Renal pelvis (tissue), 1 donor: ENCODE measurements at regions not wholly inside any gene's neighbourhood (a gene's known extent, or its start where the extent isn't known, plus 50 kb on each side); places are given as distances from the start of the nearest gene placed in this dataset.
A peak's percentile ranks its signal among the peaks of the same experiment; 100 is the strongest.

Experiments
- DNase-seq: peaks from one replicate; pipeline ENCODE4 v3.0.0-alpha.2; 2013

DNA sequence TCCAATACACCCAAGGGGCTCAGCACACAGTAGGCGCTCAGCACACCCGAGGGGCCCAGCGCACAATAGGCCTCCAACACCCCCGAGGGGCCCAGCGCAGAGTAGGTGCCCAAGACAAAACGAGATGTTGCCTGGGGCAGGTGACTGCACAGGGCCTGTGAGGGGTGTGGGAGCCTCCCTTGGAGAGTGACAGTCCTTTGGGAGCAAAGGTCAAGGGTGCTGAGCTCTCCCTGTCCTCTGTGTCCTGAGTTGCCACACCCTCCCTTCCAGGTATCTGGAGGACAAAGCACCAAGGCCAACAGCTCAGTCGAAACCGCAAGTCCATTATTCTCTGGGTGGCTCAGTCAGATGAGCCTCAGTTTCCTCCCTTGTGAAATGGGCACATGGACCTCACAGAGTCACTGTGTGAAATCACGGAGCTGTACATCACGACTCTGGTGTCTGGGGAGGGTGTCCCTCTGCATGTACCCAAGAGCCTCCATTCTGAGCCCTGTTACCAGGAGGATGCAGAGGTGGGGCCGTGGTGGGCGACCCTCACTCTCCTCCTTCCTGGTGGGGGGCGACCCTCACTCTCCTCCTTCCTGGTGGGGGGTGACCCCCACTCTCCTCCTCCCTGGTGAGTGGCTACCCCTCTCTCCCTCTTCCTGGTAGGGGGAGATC, 81.3 kb downstream of the FOXL3 start:
- DNase-seq, result no peak

DNA sequence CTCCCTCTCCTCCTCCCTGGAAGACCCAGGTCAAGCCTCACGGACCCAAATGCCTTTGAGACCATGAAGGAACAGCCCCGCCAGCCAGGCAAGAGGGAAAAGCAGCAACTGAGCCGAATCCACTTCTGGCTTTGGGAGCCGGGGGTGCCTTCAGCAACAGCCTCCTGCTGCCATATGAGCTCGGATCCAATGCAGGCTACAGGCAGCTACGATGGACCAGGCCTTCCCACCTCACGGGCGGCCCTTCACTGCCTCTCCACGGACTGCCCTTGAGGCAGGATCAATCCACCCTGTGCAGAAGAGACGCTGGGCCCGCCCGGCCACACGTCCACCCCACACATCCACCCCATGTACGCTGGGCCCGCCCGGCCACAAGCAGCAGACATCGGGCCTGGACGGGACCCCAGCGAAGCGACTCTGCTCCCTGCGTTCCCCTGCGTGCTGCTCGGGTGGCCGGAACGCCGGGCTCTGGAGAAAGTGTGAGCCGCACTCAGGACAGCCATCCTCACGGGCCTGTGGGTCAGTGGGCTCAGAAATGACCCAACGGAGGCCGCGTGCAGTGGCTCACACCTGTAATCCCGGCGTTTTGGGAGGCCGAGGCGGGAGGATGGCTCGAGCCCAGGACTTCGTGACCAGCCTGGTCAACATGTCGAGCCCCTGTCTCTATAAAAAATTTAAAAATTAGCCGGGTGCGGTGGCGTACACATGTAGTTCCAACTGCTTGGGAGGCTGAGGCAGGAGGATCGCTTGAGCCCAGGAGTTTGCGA, 82.0 kb downstream of the FOXL3 start:
- DNase-seq, result no peak

DNA sequence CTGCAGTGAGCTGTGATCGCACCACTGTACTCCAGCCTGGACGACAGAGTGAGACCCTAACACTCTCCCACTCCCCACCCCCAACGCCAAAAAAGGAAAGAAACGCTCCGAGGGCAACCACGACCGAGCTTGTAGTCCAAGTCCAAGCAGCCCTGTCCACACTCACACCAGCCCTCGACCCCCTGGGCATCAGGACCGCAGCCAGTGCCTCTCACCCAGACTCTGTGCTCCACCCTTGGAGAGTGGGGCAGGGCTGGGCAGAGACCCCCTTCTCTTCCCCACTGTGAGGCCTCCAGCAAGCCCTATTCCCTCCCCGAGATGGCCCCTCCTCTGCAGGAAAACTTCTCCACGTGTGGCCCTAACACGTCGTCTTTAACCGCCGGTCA, 82.6 kb downstream of the FOXL3 start:
- no peak for DNase-seq

DNA sequence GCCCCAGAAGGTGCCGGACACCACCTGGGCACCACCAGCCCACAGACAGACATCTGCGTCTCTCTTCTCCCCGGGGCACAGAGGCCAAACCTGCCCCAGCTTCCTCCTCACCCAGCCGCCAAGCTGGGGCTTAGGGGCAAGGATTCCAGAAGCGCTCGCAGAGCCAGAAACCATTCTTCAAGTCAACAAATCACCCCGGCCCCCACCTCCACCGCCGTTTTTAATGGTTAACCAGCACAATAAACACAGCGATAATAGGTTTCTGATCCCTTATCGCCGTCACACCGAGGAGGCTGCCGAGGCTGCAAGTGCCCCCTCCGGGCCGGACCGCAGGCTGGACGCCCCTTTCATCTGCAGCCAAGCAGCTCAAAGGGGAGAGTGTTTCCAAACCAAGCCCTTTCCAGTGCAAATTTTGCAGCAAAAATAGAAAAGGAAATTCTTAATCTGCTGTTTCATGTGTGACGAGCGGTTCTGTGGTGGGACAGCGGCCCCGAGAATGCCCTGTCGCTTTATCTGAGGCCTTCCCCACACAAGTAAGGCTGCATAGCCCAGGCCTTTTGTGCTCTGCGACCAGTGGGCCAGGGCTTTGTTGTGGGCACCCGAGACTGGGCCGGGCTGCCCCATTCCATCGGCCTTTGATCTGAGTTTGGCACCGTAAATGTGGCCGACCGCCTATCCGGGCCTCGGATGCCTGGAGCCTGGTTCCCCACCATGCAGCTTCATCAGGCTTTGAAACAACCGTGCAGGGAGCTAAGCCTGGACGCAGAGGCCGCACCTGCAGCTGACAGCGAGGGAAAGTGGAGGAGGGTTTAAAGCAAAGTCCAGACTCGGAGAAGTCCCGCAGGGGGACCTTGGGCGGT, 83.2 kb downstream of the FOXL3 start:
- DNase-seq, result peak; percentile 74

DNA sequence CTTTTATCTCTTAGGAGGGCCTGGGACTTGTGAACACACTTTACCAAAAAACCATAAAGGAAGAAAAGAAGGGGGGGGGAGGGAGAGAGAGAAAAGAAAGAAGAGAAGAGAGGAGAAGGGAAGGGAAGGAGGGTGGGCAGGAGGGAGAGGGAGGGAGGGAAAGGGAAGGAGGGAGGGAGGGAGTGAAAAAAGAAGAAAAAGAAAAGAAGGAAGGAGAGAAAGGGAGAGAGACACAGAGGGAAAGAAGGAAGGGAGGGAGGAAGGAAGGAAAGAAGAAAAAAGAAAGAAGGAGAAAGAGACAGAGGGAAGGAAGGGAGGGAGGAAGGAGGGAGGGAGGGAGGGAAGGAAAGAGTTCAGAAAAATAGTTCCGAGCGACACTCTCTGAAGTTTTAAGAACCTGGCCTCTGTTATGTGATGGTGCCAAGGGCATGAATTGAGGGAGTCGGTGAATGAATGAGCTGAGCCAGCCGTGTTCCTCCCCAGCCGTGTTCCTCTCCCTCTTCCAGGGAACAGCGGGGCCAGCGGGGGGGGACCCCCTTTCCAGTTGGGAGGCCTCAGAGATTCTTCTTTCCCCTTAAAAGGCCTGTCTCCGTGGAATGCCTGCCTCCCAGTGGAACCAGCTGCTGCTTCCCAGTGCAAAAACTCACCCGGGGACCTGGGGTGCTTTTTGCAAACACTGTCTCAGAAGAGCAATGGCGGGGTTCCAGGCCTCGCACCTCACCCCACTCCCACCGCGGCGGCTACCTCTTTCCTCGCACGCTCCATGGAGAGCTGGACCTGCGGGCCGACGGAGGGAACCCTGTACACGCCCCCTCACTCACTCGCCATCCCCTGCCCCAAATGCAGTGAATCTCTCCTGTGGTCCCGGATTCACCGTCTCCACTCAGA, 84.1 kb downstream of the FOXL3 start:
- no peak for DNase-seq

DNA sequence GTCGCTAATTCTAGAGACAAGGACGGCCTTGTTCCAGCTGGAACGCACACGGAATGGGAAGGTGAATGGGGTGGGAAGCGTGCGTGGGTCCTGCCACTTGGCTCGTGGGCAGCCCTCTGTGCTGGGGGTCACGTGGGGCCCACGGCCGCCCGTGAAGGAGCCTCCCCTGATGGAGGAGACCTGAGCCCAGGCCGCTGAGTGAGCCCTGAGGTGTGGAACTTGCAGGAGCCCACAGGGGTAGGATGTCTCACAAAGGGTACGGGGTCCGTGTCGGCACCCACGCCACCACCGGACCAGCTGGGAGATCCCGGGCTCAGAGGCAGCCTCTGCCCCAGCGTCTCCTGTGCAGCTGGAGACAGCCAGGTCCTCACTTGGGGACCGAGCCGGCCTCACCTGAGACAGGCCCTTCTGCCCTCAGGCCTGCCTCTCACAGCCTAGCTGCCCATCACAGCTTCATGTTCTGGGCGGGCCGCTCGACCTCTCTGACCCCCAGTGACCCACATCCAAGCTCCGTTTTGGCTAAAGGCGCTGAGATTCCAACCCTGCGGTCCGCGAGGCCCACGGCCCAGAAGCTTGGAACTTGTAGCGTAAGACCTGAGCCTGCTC, 84.8 kb downstream of the FOXL3 start:
- DNase-seq, result no peak

DNA sequence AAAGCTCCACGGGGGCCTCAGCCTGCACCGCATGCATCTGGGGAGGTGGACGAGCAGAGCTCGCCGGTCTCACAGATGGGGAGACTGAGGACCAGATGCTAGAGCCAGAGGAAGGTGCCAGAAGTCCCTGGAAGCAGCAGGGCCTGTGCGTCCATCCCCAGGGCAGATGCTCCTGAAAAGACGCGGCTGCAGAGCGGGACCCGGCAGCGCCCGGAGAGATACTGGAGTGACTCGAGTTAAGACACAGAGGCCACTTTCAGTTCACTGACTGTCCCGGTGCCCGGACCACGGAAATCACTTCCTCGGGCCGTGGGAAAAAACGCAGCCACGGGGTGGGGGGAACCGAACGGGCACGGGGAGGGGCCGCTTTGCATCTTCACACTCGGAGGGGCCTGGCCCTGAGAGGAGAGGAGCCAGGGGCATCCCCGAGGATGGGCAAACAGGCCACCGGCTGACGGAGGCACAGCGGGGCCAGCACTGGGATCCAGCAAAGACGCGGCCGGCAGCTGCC, 85.4 kb downstream of the FOXL3 start:
- no peak for DNase-seq

DNA sequence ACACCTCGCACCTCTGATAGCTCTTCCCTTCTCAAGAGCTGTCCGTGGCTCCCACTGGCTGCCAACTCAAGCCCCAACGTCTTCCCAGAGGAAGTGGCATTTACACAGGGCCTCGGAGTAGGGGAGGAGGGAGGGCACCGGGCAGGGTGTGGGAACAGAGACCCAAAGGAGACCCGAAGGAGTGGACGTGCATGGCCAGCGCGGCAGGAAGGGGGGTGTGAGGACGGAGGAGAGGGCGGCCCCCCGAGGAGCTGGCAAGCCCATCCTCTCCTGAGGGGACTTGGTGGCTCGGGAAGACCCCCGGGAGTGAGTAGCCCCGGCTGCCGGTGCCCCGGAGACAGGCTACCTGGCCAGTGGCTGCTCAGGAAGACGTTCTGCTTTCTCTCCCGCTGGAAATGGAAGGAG, 85.9 kb downstream of the FOXL3 start:
- DNase-seq, result no peak

DNA sequence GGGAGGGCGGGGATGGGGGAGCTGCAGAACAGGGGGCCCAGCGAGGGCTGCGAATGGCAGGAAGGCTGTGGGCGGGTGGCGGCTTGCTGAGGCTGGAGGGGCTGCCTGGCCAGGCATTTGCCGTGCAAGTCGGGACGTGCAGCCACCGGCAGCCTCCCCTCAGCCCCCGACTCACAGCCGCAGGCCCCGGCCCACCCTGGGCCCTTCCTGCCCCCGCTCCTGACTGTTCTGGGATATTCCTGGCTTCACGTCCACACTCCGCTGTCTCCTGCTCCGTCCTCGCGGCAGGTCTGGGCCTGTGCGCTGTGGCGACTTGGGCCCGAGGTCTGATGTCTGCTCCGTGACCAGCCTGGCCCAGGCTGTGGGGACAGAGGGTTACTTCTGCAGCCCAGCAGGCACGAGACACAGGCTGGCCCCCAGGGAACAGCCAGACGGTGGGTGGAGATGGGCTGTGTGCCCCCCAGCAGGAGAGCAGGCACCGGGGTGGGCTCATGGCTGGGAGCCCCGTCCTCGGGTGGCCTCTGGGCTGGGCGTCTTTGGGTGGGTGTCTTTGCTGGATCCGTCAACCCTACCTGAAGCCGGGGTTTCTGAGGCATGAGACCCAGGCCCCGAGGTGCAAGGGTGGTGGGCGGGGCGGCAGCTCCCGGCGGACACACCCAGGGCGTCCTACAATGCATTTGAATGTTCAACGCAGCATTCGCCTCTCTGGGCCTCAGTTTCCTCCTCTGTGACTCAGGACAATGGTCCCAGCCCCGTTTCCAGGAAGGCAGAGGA, 86.5 kb downstream of the FOXL3 start:
- DNase-seq, result no peak

DNA sequence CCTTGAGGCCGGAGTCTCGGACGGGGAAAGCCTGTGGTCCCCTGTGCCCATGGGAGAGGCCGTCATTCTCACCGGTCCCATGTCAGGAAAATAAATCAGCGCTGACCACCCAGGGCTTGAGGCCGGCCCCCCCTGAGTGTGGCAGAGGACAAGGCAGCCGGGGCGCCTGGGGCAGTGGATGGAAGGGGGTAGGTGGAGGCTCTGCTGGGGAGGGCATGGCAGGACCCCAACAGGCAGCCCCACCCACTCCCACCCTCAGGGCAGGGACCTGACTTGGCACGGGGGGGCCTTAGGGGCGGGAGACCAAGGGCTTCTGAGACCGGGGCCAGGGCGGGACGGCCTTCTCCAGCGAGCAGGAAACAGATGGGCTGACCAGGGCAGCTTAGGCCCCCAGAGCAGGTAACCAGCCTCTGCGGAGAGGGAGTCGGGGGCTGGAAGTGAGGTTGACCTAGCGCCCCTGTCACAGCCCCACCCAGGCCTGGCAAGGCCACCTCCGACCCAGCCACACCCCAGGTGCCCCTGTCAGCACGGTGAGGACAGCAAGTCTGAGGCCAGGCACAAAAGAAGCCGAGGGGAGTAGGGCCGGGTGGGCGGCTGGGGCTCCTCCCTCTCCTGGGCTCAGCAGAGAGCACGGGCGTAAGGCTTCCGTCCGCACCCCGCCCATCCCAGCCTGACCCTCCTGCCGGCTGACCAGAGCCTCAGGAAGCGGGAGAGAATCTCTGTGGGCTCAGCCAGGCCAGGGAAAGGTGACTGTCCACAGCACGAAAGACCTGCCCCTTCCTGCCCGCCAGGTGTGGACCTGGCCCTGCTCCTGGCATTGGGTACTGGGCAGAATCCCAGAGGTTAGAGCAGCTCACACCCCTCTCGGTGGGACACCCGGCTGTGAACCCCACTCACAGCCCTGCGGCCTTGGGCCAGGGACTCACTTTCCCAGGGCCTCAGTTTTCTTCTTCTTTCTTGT, 87.4 kb downstream of the FOXL3 start:
- no peak for DNase-seq

DNA sequence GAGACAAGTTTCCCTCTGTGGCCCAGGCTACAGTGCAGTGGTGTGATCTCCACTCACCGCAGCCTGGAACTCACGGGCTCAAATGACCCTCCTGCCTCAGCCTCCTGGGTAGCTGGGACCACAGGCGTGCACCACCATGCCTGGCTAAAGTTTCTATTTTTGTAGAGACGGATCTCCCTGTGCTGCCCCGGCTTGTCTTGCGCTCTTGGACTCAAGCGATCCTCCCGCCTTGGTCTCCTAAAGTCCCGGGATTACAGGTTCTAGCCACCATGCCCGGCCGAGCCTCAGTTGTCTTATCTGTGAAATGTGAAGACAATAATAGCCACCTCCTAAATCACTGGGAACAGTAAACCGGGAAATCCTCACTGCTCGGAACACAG, 88.1 kb downstream of the FOXL3 start:
- DNase-seq, result no peak

DNA sequence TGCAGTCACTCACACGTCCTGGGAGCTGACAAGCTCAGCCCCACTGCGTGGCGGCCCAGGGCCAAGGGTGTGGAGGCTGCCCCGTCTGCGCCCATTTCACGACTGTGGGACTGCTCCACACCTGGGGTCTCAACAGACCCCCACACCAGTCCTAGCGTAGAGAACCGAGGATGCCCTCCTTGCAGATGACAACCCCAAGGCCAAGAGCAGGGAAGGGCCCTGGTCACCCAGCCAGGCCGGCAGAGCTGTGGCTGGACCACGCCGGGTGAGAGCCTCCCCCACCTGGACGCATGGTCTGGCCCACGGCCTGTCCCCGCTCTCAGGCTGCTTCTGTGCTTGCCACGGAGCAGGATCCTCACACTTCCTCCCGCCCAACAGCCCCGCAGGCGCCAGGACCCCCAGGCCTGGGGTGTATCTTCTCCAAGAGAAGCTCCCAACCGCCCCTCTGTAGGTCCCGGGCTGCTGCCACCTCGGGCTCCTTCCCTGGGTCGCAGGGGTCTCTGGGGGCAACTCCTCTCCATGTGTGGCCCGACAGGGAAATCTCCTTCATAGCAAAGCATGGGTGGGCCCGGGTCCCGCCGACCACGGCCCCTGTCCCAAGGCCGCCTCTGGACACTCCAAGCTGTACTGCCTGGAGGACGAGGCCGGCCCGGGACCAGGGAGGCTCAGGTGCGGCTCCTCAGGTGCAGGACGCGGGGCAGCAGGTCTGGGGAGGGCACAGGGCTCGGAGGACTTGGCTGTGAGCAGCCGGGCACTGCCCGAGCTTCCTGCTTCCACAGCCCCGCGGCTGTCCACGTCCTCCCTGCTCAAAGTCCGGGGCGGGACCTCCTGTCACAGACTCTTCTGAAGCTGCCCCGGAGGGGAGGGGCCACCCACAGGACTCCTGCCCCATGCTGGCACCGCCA, 88.8 kb downstream of the FOXL3 start:
- DNase-seq, result no peak

DNA sequence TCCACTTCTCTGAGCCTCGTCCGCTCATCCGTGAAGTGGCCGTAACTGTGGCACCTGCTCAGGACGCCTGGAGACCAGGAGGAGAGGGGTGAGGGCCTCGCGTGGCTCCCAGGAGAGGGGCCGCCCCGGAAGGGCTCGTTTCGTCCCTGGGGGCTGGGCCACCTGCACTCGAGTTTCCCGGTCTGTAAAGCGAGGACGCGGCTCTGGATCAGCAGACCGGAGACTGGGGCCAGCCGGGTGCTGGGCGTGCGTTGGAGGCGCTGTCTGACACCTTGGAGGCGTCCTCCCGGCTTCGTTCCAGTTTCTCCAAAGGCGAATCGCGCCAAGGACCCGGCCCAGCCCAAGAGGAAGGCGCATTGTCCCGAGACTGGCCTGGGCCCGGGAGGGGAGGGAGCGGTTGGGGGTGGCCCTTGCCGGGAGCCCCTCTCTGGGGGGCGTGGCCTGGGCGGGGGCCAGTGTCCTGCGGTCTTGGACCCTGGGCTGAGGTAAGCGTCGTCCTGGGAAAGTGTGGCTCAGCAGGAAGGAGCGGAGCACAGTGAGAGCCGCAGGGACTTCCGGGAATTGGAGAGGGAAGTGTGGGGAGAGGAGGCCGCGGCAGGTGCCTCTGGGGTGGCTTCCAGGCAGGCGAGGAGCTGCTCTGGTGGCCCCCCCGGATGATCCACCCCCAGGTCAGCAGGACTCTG, 89.6 kb downstream of the FOXL3 start:
- no peak for DNase-seq

DNA sequence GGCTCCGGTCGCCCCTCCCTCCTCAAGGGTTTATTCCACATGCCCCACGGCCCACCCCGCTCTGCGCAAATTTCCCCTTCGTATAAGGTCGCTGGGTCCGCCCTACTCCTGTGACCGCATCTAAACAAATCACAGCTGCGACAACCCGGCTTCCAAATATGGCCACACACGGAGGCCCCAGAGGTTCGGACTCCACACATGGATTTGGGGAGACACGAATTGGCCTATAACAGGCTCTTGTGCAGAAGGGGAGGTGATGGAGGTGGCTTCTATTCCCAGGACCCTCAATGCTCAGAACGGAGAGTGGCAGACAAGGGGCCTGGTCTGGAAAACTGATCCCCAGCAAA, 90.1 kb downstream of the FOXL3 start:
- no peak for DNase-seq

DNA sequence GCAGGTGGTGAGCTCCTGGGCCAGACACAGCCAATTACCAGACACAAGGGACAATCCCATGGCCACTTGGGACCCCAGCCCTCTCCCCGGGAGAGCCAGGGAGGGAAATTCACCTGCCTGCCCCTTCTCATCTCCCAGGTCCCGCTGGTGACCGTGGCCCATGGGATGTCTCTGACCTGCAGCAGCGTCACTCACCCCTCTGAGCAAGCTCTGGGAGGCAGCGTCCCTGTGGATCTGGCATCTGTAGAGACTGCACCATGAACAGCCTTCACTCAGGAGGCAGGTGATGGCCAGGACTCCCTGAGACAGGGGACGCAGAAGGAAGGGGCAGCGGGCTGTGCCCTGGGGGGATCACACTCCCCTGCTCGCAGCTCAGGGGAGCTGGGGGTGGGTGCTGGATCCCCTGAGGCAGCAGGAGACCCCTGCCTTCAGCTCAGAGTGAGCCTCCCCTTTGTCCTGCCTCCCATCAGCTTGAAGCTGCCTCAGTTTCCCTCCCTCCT, 90.8 kb downstream of the FOXL3 start:
- no peak for DNase-seq

DNA sequence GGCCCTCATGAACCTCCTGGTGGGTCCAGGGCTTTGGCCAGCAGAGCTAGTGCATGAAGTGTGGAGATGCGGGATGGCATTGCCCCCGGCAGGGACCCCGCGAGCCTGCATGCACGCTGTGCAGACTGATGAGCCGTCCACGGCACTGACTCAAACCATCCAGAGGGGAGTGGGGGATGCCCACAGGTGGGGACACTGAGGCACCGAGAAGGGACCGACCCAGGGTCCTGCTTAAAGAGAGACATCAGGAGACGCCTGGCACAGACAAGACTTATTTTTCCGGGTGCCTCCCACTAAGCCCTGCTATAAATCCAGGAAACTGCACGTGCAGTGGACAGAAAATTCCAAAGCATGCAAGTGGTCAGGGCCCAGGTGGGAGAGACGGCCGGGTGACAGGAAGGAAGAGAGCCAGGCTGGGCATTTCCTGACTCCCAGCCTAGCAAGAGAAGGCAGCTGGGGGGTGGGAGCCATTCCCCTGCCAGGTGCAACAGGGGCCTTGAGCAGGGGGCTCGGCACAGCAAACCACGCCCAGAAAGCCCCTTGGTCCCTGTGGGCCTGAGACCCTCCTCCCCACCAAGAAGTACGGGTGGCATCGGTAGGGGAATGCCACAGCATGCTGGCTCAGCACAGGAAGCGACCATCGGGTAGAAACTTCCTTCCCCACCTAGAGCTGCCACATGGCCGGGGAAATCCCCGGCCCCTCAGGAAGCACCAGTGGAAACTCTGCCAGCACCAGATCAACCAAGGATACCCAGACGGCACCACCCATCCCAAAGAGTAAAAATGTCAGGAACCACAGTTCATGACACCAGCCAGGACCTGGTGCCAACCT, 91.5 kb downstream of the FOXL3 start:
- no peak for DNase-seq

DNA sequence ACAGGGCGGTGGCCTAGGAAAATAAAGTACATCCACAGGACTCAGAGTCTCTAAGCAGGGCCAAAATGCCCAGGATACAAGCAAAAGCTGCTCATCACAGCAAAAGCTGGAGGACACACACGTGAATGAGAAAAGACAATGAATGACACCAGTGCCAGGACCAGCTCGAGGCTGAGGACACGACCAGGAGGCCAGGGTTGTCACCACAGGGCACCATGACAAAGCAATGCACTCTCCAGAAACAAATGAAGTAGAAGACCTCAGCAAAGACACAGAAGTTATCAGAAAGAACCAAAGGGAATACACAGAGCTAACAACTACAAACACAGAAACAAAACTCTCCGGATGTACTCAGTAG, 92.1 kb downstream of the FOXL3 start:
- DNase-seq, result no peak
